Gastroesophageal sphincter (tissue), 4 donors: ENCODE measurements at regions not wholly inside any gene's neighbourhood (a gene's known extent, or its start where the extent isn't known, plus 50 kb on each side); places are given as distances from the start of the nearest gene placed in this dataset.

Experiments
- ATAC-seq: fragments of 150-250 bp; one replicate; pipeline ENCODE4 v1.9.1; 2016; ENCODE audit warnings: mild to moderate bottlenecking, moderate library complexity
- H3K27ac ChIP-seq, 4 donors: fragments of 200-600 bp; sonication (generic) in 3 of 4; 1 replicate in 3 of 4; 2 replicates in 1 of 4; pipeline ENCODE4 v1.5.1; 2016 to 2019
- H3K27me3 ChIP-seq: fragments of 200-600 bp; sonication (generic); one replicate; pipeline ENCODE4 v1.5.1; 2019
- H3K36me3 ChIP-seq, 2 donors: fragments of 200-600 bp; sonication (generic); one replicate each; pipeline ENCODE4 v1.5.1; 2019; ENCODE audit warnings: control low read depth in 1 of 2
- H3K4me1 ChIP-seq, 3 donors: fragments of 200-600 bp; sonication (generic); 1 replicate in 2 of 3; 2 replicates in 1 of 3; pipeline ENCODE4 v1.5.1; 2016 to 2019; ENCODE audit warnings: control low read depth in 2 of 3
- H3K4me3 ChIP-seq, 2 donors: fragments of 200-600 bp; sonication (generic); one replicate each; pipeline ENCODE4 v1.5.1; 2019; ENCODE audit warnings: mild to moderate bottlenecking in 1 of 2, moderate library complexity in 1 of 2
- H3K9me3 ChIP-seq, 3 donors: fragments of 200-600 bp; sonication (generic); one replicate each; pipeline ENCODE4 v1.5.1; 2017 to 2019; ENCODE audit warnings: control low read depth in 2 of 3
- EP300 ChIP-seq: sonication (generic); formaldehyde crosslinking; IDR thresholded peaks from one replicate; pipeline ENCODE4 v1.6.1; 2017; ENCODE audit warnings: antibody characterized with exemption, mild to moderate bottlenecking
- POLR2A ChIP-seq, 2 donors: fragments of 450-650 bp; IDR thresholded peaks; one replicate each; pipeline ENCODE4 v1.6.1; 2017; ENCODE audit warnings: antibody characterized with exemption in 2 of 2, mild to moderate bottlenecking in 2 of 2, moderate library complexity in 1 of 2
- POLR2AphosphoS5 ChIP-seq: sonication (generic); formaldehyde crosslinking; IDR thresholded peaks from one replicate; pipeline ENCODE4 v1.6.1; 2017; ENCODE audit warnings: antibody characterized with exemption
- whole genome bisulfite sequencing, 2 donors: methylation state at CpG; one replicate each; pipeline ENCODE4 v1.1.5; 2018; ENCODE audit warnings: low coverage in 1 of 2; 5-methylcytosine and 5-hydroxymethylcytosine counted together
- TF ChIP-seq, protein P1 (sequence below), 4 experiments: fragments of 200-600 bp in 2 of 4; fragments of 450-650 bp in 2 of 4; sonication (generic) in 1 of 4; IDR thresholded peaks; one replicate each; pipeline ENCODE4 v1.5.1; 2017 to 2019; ENCODE audit warnings: antibody characterized with exemption in 4 of 4, mild to moderate bottlenecking in 2 of 4, moderate library complexity in 2 of 4

DNA sequence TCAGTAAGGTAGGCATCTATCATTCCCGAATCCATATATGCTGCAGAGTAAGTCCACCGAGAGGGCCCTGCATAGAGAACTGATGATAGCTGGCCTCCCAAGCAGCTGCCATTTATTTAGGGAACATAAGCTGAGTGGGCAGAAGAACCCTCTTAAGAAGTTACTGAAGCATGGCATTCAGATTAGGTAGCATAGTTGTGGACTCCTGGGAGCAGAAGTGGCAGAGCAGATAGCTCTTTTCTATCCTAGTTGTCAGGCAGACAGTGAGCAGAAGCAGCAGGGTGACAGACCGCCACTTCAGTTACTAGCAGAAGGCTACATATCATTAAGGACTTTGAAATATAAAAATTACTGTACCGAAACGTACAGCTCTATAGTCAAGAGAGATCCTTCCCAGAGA is 454.7 kb downstream of the PPP4R3C start:
- no peaks in the 10 kb centered on the region for H3K9me3 ChIP-seq
- no peak overlapping the region for H3K4me3 ChIP-seq
- no peak overlapping the region for H3K27ac ChIP-seq
- H3K27me3 ChIP-seq, result no peaks in the 10 kb centered on the region
- H3K36me3 ChIP-seq, result no peaks in the 10 kb centered on the region
- ATAC-seq, result no peak
- WGBS, 2 donors, result 49 to 63% methylated on average over 4 to 5 of the region's 5 CpGs
- TF ChIP-seq EP300 (no peak), POLR2AphosphoS5 (no peak), POLR2A (IDR thresholded peaks at IDR 0.05) (no peak)
- TF ChIP-seq, protein P1, sequence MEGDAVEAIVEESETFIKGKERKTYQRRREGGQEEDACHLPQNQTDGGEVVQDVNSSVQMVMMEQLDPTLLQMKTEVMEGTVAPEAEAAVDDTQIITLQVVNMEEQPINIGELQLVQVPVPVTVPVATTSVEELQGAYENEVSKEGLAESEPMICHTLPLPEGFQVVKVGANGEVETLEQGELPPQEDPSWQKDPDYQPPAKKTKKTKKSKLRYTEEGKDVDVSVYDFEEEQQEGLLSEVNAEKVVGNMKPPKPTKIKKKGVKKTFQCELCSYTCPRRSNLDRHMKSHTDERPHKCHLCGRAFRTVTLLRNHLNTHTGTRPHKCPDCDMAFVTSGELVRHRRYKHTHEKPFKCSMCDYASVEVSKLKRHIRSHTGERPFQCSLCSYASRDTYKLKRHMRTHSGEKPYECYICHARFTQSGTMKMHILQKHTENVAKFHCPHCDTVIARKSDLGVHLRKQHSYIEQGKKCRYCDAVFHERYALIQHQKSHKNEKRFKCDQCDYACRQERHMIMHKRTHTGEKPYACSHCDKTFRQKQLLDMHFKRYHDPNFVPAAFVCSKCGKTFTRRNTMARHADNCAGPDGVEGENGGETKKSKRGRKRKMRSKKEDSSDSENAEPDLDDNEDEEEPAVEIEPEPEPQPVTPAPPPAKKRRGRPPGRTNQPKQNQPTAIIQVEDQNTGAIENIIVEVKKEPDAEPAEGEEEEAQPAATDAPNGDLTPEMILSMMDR (IDR thresholded peaks at IDR 0.05), result no peak
- H3K4me1 ChIP-seq, result no peaks in the 10 kb centered on the region

DNA sequence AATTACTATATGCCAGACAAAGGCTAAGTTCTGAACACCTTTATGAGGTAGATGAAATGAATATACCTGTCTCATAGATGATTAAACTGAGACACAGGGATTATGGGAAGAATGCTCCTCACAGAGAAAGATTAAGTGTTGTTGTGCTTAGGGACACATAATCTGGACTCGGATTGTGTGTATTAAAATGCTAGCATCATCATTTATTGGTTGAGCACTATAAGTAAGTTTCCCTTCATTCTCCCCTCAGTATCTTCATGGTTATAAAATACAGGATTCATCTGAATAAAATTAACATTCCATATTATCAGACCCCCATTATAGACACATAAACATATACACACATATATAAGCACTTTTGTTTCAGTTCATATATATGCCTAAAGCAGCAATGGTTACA is 463.5 kb downstream of the PPP4R3C start:
- WGBS, 2 donors, result 43 to 67% methylated on average over 1 of the region's 1 CpG
- no peak for ATAC-seq

DNA sequence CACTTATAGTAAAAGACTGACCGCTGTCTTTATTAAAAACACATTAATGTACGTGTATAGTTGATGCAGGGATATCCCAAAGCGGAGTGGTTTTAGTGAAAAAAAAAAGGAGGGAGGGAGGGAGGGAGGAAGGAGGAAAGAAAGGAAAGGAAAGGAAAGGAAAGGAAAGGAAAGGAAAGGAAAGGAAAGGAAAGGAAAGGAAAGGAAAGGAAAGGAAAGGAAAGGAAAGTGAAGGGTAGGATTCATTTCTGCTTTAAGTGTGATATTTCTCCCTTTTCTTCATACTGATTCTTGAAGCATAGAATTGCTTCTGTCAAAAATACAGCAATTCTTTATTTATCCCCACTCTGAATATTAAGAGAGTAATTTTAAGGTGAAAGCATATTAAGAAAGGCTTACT is 504.9 kb downstream of the PPP4R3C start:
- ATAC-seq, result no peak
- Histone ChIP-seq H3K27ac (no peak overlapping the region), H3K4me1 (no peaks in the 10 kb centered on the region), H3K36me3 (no peaks in the 10 kb centered on the region), H3K27me3 (no peaks in the 10 kb centered on the region), H3K9me3 (no peaks in the 10 kb centered on the region), H3K4me3 (no peak overlapping the region)
- TF ChIP-seq POLR2A (IDR thresholded peaks at IDR 0.05), result no peak
- TF ChIP-seq, protein P1 (IDR thresholded peaks at IDR 0.05), result no peak
- TF ChIP-seq EP300, result no peak
- no peak for TF ChIP-seq POLR2AphosphoS5
- WGBS, 2 donors, result 49 to 60% methylated on average over 3 of the region's 3 CpGs

More for the DNA sequence above, 463.5 kb downstream of the PPP4R3C start:
- H3K27ac ChIP-seq, result no peak overlapping the region
- H3K9me3 ChIP-seq, result no peaks in the 10 kb centered on the region
- no peak overlapping the region for H3K4me3 ChIP-seq
- H3K36me3 ChIP-seq, result no peaks in the 10 kb centered on the region
- no peaks in the 10 kb centered on the region for H3K4me1 ChIP-seq
- no peaks in the 10 kb centered on the region for H3K27me3 ChIP-seq
- TF ChIP-seq EP300, result no peak
- TF ChIP-seq, protein P1 (IDR thresholded peaks at IDR 0.05), result no peak
- TF ChIP-seq POLR2AphosphoS5, result no peak
- no peak for TF ChIP-seq POLR2A (IDR thresholded peaks at IDR 0.05)

DNA sequence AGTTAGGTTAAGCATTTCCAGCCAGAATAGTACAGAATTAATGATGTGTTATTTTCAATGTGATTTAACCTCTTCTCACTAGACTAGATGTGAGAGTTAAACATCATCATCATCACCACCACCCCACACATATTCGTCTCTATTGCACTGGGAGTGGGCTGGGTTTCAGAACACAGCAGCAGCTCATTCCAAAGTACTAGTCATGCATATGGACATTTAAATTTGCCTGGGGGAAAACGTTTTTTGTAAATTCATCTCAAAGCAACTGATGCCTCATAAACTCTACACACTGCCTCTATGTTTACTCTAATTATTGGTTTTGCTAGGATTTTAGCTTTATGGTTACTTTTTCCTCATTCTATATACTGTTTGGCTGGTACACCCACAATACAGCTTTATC is 509.1 kb downstream of the PPP4R3C start:
- Histone ChIP-seq H3K4me1 (no peaks in the 10 kb centered on the region), H3K27ac (no peak overlapping the region), H3K4me3 (no peak overlapping the region), H3K36me3 (no peaks in the 10 kb centered on the region), H3K9me3 (no peaks in the 10 kb centered on the region), H3K27me3 (no peaks in the 10 kb centered on the region)
- ATAC-seq, result no peak
- 0 to 29% methylated on average over 1 to 2 of the region's 2 CpGs for WGBS, 2 donors
- no peak for TF ChIP-seq EP300
- TF ChIP-seq POLR2AphosphoS5, result no peak
- TF ChIP-seq POLR2A (IDR thresholded peaks at IDR 0.05), result no peak
- TF ChIP-seq, protein P1 (IDR thresholded peaks at IDR 0.05), result no peak

DNA sequence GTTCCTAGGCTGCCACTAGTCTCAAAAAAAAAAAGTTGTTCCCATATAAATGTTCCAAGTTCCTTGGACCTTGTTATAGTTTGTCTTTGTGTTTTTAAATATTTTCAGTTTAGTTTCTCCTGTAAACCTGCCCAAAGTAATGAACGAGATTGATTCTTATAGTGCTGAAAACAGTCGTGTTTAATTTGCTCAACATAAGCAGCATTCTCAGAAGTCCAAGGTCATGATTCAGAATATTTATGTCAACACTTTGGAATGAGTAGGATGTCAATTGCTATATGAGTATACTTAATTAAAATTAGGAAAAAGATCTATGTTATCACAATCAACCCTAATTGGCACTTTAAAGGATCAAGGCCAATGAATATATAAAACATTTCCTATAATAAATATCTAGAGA is 510.9 kb downstream of the PPP4R3C start:
- no peak for TF ChIP-seq POLR2AphosphoS5
- TF ChIP-seq, protein P1 (IDR thresholded peaks at IDR 0.05), result no peak
- TF ChIP-seq POLR2A (IDR thresholded peaks at IDR 0.05), result no peak
- no peak for TF ChIP-seq EP300
- H3K27ac ChIP-seq, result no peak overlapping the region
- no peaks in the 10 kb centered on the region for H3K27me3 ChIP-seq
- H3K4me3 ChIP-seq, result no peak overlapping the region
- no peaks in the 10 kb centered on the region for H3K36me3 ChIP-seq
- no peak for ATAC-seq
- 22 to 53% methylated on average over 2 of the region's 2 CpGs for WGBS, 2 donors
- H3K9me3 ChIP-seq, result no peaks in the 10 kb centered on the region
- H3K4me1 ChIP-seq, result no peaks in the 10 kb centered on the region
